HS-27A (cell line): ENCODE measurements at regions not wholly inside any gene's neighbourhood (a gene's known extent, or its start where the extent isn't known, plus 50 kb on each side); places are given as distances from the start of the nearest gene placed in this dataset.
A peak's percentile ranks its signal among the peaks of the same experiment; 100 is the strongest.

Experiments
- DNase-seq: peaks from one replicate; pipeline ENCODE4 v3.0.0-alpha.2; 2012; ENCODE audit warnings: low read depth, missing footprints

- no peak for DNase-seq
These were observed 928.3 kb downstream of the NSUN3 start for GRCh38 chr3:94990952-94991705.

GRCh38 chr3:94996743-94997142 lies 933.9 kb downstream of the NSUN3 start:
- no peak for DNase-seq

DNA sequence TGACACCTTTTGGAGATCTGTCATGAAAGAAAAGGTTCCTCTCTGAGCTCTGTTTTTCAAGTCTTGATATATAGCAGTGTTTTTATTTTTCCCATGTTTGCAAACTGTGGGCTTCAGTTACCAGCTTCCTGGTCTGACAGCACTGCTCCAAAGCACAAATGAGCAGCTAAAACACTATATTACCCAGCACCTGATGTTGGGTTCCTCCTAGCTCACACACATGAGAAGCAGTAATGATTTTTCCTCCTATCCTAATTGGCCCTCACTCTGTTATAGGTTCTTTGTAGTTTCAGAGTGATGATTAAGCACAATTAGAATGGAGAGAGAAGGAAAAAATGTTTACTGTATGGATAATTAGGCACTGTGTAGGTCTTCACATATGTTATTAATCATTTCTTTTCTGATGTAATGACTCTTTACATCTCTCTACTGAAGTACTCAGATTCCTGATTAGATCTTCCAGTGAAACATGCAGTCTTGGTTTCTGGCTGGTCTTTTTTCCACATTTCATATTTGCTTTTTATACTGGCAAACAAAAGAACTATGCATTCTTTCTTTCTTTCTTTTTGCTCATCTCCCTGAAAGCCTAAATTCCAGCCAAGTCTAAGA lies 939.7 kb downstream of the NSUN3 start:
- no peak for DNase-seq

DNA sequence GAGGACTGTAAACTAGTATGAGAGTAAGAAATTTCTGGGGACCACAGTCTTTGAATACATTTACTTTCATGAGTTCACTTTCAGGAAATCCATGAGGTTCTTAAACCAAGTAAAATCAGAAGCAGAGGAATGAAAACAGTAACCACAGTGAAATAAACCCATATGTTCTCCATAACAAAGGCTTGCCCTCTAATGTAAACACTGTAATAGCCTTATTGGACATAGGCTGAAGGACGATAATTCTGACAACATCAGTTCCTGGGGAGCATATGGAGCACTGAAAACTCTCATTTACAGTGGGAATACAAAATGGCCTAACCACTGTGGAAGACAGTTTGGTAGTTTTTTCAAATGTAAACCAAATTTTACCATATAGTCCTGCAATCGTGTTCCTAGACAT lies 965.8 kb downstream of the NSUN3 start:
- no peak for DNase-seq

- DNase-seq: no peak
These were observed 966.8 kb downstream of the NSUN3 start for GRCh38 chr3:95029644-95030043.

GRCh38 chr3:95036526-95037021 lies 973.7 kb downstream of the NSUN3 start:
- DNase-seq: no peak

DNA sequence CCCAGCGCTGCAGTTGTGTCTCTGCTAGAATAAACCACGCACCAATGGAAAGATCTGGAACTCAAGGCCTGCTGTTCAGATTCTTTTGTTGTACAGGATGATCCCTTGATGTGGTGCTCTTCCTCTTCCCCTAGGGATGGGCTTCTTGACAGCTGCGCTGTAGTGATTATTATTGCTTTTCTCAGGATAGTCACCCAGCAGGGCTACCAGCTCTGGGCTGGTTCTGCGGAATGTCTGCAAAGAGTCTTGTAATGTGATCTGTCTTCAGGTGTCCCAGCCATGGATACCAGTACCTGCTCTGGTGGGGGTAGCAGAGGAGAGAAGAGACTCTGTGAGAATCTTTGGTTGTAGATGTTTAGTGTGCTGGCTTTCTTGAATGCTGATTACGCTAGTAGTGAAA lies 974.2 kb downstream of the NSUN3 start:
- no peak for DNase-seq

DNA sequence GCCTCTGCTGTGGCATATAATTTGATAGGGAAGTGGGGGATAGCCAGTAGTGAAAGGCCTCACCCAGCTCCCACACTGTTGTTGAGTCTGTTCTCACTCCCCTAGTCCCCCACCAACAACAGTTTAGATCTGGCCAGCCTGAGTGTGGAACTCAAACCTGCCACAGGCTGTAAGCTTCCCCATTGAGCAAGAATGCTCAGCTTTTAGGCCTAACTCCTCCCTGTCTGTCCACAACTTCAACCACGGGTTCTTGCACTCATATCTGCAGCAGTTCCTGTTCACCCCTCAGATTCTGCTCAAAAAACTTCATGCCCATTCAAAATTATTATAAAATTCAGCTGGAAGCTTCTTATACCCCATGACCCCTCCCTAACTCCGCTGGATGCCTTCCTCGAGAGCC lies 975.1 kb downstream of the NSUN3 start:
- DNase-seq: no peak

DNA sequence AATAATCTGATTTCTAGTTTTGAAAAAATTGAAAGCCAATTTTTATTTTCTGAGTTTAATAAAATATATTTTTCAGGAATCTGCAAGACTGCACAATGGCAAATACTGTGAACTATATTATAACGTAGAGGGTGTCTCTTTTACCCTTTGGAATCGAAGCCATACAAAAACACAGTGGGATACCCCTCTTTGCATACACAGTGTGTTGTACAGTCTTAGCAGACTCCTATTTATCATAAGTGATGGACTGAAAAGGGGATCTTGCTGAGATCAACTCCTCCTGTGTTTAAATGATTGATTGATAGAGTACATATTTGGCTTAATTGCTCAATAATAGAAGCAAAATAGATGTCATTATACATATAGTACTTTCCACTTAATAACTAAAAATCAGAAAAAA lies 981.2 kb downstream of the NSUN3 start:
- no peak for DNase-seq

- DNase-seq: no peak
These were observed 985.7 kb downstream of the NSUN3 start for GRCh38 chr3:95048564-95048963.

GRCh38 chr3:95049841-95050240 lies 987.0 kb downstream of the NSUN3 start:
- no peak for DNase-seq

DNA sequence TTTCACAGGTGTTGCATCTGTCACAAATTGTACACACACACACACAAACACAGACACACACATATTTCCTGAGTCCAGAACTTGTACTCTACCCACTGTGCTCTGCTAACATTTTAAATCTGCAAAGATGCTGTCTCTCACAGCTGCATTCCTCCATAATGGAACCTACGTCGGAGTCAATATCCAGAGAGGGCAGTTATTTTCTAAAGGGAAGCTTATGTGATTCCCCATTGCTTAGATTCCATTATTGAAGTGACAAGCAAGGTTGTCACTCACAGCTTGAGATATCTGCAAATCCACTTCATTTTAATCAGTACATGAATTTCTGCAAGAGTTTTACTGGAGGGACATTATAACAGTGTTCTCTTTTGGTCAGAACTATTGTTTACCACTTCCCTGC lies 992.4 kb downstream of the NSUN3 start:
- DNase-seq: no peak

- DNase-seq: no peak
These were observed 1019.3 kb downstream of the NSUN3 start for GRCh38 chr3:95082191-95082590.

DNA sequence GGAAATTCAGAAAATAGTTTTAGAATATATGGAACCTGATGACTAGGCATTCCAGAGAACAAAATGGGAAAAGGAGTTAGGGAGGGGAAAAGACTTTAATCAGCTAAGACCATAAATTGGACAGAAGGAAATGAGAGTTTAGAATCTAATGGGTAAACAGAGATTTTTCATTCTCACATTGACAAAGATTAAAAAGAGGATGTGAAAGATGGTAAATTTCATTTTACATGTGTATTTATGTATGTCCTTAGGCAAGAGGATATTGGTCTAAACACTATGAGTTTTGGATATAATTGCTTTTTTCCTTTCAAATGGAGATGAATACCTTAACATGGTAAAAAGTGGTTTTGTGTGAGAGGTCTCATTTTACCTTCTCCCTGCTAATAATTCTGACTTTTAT lies 1021.9 kb downstream of the NSUN3 start:
- no peak for DNase-seq

DNA sequence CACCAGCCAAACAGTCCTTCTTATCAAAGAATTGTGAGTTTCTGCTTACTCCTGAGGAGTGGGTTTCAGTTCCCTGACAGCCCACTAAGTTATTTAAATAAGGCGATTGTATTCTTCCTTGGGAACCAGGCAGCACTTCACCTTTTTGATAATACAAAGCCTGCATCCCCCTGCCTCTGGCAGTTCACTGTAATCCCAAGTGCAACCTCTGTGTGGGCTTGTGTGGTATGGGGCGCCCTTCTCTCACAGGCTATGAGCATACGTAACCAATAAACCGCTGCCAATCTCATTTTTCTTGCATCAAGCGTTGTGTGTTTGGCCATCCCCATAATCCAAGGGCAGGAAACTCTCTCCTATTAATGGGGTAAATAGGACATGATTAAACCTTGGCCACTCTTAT lies 1025.6 kb downstream of the NSUN3 start:
- no peak for DNase-seq

- no peak for DNase-seq
These were observed 1034.6 kb downstream of the NSUN3 start for GRCh38 chr3:95097493-95097892.

DNA sequence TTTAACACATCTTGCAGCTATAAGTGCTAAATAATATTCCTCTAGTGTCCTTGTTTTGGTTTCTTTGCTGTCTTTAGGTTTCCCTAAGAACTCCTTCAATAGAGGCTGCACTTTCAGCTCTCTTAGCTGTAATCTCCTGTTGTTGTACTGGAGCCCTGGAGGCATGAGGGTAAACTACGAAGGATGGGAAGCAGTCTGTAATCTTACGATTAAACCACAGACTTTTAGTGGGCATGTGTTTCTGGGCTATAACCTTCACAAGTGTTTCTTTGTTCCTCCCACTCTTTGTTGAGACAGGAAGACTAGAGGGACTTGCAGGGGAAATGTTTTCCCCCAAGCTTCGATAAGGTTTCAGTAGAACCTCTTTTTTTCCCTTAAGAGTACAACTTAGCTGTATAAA lies 1058.1 kb downstream of the NSUN3 start:
- DNase-seq: no peak

DNA sequence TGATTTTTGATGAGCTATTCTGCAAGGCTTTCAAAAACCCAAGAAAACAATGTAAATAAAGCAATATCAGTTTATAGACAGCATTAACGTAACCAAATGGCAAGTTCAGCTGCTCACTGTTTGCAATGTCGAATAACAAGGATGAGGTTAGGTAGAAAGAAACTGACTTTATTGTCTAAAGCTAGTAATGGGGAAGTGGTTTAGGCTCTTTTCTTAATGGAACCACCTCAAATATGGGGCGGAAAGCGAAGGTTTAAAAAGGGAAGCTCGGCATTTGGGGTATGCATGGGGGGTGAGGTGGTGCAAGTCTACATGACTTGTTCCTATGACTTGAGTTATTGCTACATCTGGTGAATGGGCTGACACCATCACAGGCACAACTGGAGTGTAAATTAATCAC lies 1060.2 kb downstream of the NSUN3 start:
- no peak for DNase-seq

- no peak for DNase-seq
These were observed 1072.0 kb downstream of the NSUN3 start for GRCh38 chr3:95134693-95135413.

- DNase-seq: no peak
These were observed 1085.2 kb downstream of the NSUN3 start for GRCh38 chr3:95148107-95148506.

GRCh38 chr3:95151590-95151989 lies 1088.7 kb downstream of the NSUN3 start:
- no peak for DNase-seq

GRCh38 chr3:95154766-95155165 lies 1091.9 kb downstream of the NSUN3 start:
- peak; percentile 51 for DNase-seq

GRCh38 chr3:95162794-95163193 lies 1099.9 kb downstream of the NSUN3 start:
- DNase-seq: no peak
